Ovary (tissue), 7 donors: ENCODE measurements at regions not wholly inside any gene's neighbourhood (a gene's known extent, or its start where the extent isn't known, plus 50 kb on each side); places are given as distances from the start of the nearest gene placed in this dataset.
"Not testable (repeated sequence)": the region's sequence is repeated elsewhere in the genome, so short reads cannot be mapped to it uniquely, and the experiment has no call there.

Experiments
- DNase-seq, 5 donors: peaks; one replicate each; pipeline ENCODE4 v3.0.0-alpha.2; 2019 to 2020
- H3K27ac ChIP-seq, 2 donors: fragments of 200-600 bp; one replicate each; pipeline versions ENCODE4 v1.5.1 to v1.8.0; 2019 to 2022
- H3K27me3 ChIP-seq: fragments of 200-600 bp; one replicate; pipeline ENCODE4 v1.8.0; 2022
- H3K36me3 ChIP-seq: fragments of 200-600 bp; sonication (generic); one replicate; pipeline ENCODE4 v1.5.1; 2019
- H3K4me1 ChIP-seq: one replicate; pipeline ENCODE4 v1.8.1; 2013; ENCODE audit warnings: mild to moderate bottlenecking, moderate library complexity; ENCODE audit not compliant: insufficient read depth
- H3K4me3 ChIP-seq: fragments of 200-600 bp; sonication (generic); one replicate; pipeline ENCODE4 v1.5.1; 2017
- H3K9me3 ChIP-seq, 2 donors: fragments of 200-600 bp in 1 of 2; sonication (generic) in 1 of 2; one replicate each; pipeline versions ENCODE4 v1.5.1 to v1.8.1; 2013 to 2019; ENCODE audit warnings: mild to moderate bottlenecking in 1 of 2, moderate library complexity in 1 of 2
- CTCF ChIP-seq, 3 donors: fragments of 450-650 bp in 2 of 3; fragments of 200-600 bp in 1 of 3; IDR thresholded peaks; one replicate each; pipeline versions ENCODE4 v1.5.1 to v1.8.0; 2016 to 2022; ENCODE audit warnings: antibody characterized with exemption in 3 of 3, mild to moderate bottlenecking in 1 of 3
- EP300 ChIP-seq: sonication (generic); formaldehyde crosslinking; IDR thresholded peaks from one replicate; pipeline ENCODE4 v1.6.1; 2017; ENCODE audit warnings: antibody characterized with exemption
- POLR2A ChIP-seq: fragments of 450-650 bp; IDR thresholded peaks from one replicate; pipeline ENCODE4 v1.6.1; 2017; ENCODE audit warnings: antibody characterized with exemption, mild to moderate bottlenecking, moderate library complexity
- WGBS, 3 donors: extraction: QIAGEN DNeasy Blood & Tissue Kit in 1 of 3; methylation state at CpG; one replicate each; pipeline versions ENCODE4 v1.1.5 to v1.1.7; 2013 to 2017; 5-methylcytosine and 5-hydroxymethylcytosine counted together
- intact Hi-C, 4 donors: fragments of 100-400 bp; cut with DNase I; formaldehyde crosslinking; loops; one replicate each; pipeline versions ENCODE4 v1.11.0 to v1.15.1; 2022 to 2023
- donor health status: DM: no; HTN: no; CAD: no; lungs with moderate emphysema.
- donor health status: DM: no; HTN: no; CAD: no.
- donor health status: Bipolar disorder and iron deficiency.
- donor health status: DM: no; HTN: no; CAD: no.
- donor health status: DM: yes; HTN: yes; CAD: no.

DNA sequence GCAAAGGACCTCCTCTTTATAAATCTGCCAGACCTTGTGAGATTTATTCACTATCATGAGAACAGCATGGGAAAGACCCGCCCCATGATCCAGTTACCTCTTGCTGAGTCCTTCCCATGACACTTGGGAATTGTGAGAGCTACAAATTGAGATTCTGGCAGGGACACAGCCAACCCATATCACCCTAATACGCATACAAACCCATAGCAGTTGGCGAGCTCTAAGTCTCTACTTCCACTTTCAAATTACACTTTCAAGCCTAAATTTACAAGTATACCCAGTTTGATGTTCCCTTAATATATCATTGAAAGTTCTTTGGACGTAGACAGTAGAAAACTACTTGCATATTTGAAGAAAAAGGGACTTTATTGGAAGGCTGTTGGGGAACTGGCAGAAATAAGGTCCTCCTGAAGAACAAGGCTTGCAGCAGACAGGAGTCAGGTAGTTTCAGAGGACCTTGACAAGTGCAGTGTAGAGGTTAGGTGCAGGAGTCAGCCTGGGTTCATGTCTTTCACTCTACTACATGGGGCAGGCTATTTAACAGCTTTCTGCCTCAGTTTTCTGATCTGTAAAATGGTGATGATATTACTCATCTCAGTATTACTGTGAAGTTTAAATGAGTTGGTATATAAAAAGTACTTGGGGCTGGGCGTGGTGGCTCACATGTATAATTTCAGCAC lies 107.9 kb upstream of the EEF2KMT start:
- TF ChIP-seq POLR2A (no peak), EP300 (no peak), CTCF (IDR thresholded peaks at IDR 0.05) (no peak)
- Histone ChIP-seq H3K27me3 (no peaks in the 10 kb centered on the region), H3K27ac (no peak overlapping the region), H3K4me1 (no peaks in the 10 kb centered on the region), H3K9me3 (peaks cover 0 to 4% of the 10 kb centered on the region in 2 donors), H3K4me3 (no peak overlapping the region), H3K36me3 (no peaks in the 10 kb centered on the region)
- DNase-seq = no peak
- intact Hi-C loops = no loop called here
- 57 to 63% (median 60%) methylated on average over 5 of the region's 5 CpGs for WGBS, 3 donors

DNA sequence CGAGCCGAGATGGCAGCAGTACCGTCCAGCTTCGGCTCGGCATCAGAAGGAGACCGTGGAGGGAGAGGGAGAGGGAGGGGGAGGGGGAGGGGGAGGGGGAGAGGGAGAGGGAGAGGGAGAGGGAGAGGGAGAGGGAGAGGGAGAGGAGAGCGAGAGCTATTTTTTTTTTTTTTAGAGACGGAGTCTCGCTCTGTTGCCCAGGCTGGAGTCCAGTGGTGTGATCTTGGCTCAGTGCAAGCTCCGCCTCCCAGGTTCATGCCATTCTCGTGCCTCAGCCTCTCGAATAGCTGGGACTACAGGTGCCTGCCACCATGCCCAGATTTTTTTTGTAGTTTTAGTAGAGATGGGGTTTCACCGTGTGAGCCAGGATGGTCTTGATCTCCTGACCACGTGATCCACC lies 106.1 kb upstream of the EEF2KMT start:
- DNase-seq, H3K9me3 ChIP-seq, H3K27ac ChIP-seq, H3K36me3 ChIP-seq, H3K27me3 ChIP-seq, intact Hi-C loops, H3K4me1 ChIP-seq, H3K4me3 ChIP-seq: not testable (repeated sequence)
- WGBS, 3 donors = 88 to 95% (median 89%) methylated on average over 8 to 11 of the region's 14 CpGs

DNA sequence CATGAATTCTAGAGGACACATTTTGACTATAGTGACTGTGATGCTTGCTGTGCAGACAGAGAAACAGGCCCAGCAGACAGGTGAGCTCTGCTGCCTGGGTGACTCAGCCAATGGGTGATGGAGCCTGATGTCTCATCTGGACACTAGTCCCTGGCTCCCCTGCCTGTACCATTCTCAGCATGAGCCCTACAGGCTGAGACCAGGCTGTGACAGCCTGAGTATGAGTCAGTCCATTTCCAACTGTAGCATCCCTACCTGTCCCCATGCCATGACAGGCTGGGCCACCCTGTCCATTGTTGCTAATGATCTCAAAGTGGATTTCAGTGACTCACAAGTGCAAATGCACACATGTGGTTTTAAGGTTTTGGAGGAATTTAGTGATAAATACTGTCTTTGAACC lies 102.5 kb upstream of the EEF2KMT start:
- Histone ChIP-seq H3K9me3 (peaks cover 0 to 5% of the 10 kb centered on the region in 2 donors), H3K27me3 (no peaks in the 10 kb centered on the region), H3K4me3 (no peak overlapping the region), H3K27ac (no peak overlapping the region), H3K36me3 (no peaks in the 10 kb centered on the region), H3K4me1 (no peaks in the 10 kb centered on the region)
- TF ChIP-seq EP300 = no peak
- TF ChIP-seq POLR2A = no peak
- no peak for TF ChIP-seq CTCF (IDR thresholded peaks at IDR 0.05)
- DNase-seq = no peak
- intact Hi-C loops = no loop called here

GRCh38 chr16:5196204-5196603 lies 98.6 kb upstream of the EEF2KMT start:
- no peaks in the 10 kb centered on the region for H3K4me1 ChIP-seq
- TF ChIP-seq EP300 (no peak), CTCF (IDR thresholded peaks at IDR 0.05) (no peak), POLR2A (no peak)
- intact Hi-C loops = no loop called here

DNA sequence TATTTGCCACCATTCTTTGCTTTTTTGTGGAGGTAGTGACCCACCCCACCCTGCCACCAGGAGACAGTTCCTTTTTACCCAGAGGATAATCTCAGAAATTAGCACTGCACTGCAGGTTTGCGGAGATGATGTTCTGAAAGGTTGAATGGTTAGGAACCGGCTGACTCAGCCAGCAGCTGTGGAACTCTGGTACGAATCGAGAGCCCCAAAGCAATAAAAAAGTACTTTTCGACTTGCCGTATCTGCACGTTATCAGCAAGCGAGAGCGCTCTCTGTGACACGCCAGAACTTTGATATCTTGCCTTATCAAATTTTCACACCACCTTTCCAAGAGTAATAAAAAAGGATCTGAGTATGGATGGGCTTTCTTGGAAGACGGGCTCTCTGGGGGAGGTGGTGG lies 96.3 kb upstream of the EEF2KMT start:
- WGBS, 3 donors = 72 to 76% (median 74%) methylated on average over 11 of the region's 11 CpGs
- H3K9me3 ChIP-seq = peaks cover 0 to 5% of the 10 kb centered on the region in 2 donors
- no peak for TF ChIP-seq EP300
- no peak for TF ChIP-seq POLR2A

More at GRCh38 chr16:5196204-5196603, 98.6 kb upstream of the EEF2KMT start:
- no peak overlapping the region for H3K4me3 ChIP-seq
- WGBS, 3 donors = 75 to 82% (median 81%) methylated on average over 3 of the region's 3 CpGs
- no peak overlapping the region for H3K27ac ChIP-seq
- H3K36me3 ChIP-seq = no peaks in the 10 kb centered on the region
- H3K27me3 ChIP-seq = no peaks in the 10 kb centered on the region
- DNase-seq = no peak
- H3K9me3 ChIP-seq = peaks cover 0 to 5% of the 10 kb centered on the region in 2 donors

More for the DNA sequence above, 96.3 kb upstream of the EEF2KMT start:
- H3K27me3 ChIP-seq = no peaks in the 10 kb centered on the region
- DNase-seq = no peak
- no peak overlapping the region for H3K27ac ChIP-seq
- no peaks in the 10 kb centered on the region for H3K4me1 ChIP-seq
- no peaks in the 10 kb centered on the region for H3K36me3 ChIP-seq
- H3K4me3 ChIP-seq = no peak overlapping the region
- intact Hi-C loops = no loop called here
